Adipose tissue (tissue), 3 donors: ENCODE measurements at regions not wholly inside any gene's neighbourhood (a gene's known extent, or its start where the extent isn't known, plus 50 kb on each side); places are given as distances from the start of the nearest gene placed in this dataset.

Experiments
- H3K27ac ChIP-seq: one replicate; pipeline ENCODE4 v1.5.1; 2013; ENCODE audit warnings: low read depth, low read length
- WGBS, 3 donors: extraction: QIAGEN DNeasy Blood & Tissue Kit; methylation state at CpG; one replicate each; pipeline ENCODE4 v1.1.7; 2013; 5-methylcytosine and 5-hydroxymethylcytosine counted together
- donor health status: healthy with polysubstance abuse.
- donor health status: Bipolar disorder and iron deficiency.
- donor health status: healthy.

DNA sequence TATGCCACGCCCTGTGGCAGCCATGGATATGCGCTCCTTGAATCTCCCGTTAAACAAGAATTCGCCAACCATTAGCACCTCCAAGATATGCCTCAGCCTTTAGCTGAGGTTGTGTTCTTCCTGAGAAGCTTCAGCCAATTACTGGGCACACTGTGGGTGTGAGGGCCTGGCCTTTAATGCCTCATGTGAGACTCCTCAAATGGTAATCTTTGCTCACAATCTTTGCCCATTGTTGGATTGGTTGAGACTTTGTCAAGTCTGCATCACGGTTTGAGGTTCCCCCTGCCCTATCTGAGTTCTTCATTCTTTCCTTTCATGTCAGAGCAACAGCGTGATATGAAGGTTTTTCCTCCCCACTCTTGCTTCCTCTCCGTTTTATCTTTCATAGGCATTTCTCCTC lies 108.1 kb upstream of the CCDC54 start:
- H3K27ac ChIP-seq = no peak overlapping the region
- WGBS, 3 donors = 75 to 84% (median 78%) methylated on average over 7 of the region's 7 CpGs

GRCh38 chr3:107271787-107272387 lies 105.4 kb upstream of the CCDC54 start:
- H3K27ac ChIP-seq = no peak overlapping the region
- 7 to 14% (median 12%) methylated on average over 3 of the region's 3 CpGs for WGBS, 3 donors

GRCh38 chr3:107272471-107272870 lies 104.8 kb upstream of the CCDC54 start:
- 75 to 84% (median 80%) methylated on average over 2 of the region's 2 CpGs for WGBS, 3 donors
- H3K27ac ChIP-seq = no peak overlapping the region

DNA sequence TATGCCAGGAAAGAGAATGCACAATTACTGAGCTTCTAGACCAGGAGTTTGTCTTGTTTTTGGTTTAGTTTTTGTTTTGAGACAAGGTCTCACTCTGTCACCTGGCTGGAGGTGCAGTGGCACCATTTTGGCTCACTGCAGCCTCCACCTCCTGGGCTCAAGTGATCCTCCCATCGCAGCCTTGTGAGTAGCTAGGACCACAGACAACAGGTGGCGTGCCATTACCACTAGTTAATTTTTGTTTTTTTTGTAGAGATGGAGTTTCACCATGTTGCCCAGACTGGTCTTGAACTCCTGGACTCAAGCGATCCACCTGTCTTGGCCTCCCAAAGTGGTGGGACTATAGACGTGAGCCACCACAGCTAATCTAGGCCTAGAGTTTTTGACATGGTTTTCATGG lies 104.4 kb upstream of the CCDC54 start:
- no peak overlapping the region for H3K27ac ChIP-seq
- 84 to 95% (median 87%) methylated on average over 4 of the region's 4 CpGs for WGBS, 3 donors

DNA sequence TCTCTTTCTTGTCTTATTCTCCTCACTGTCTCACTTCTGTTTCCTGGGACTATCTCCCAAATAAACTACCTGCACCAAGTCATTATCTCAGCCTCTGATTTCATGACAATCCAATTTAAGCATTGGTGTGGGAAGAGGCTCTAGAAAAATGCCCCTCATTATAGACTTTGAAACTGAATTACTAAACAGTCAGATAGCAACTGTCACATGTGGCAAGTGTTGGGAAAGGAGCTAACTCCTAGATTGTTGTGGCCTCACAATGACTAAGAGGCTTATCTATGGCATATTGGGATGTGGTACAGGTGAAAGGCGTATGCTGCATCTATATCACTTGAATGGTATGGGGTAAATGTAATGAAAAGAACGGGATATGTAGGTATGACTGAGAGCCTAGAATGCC lies 103.5 kb upstream of the CCDC54 start:
- 75 to 97% (median 96%) methylated on average over 2 of the region's 2 CpGs for WGBS, 3 donors
- no peak overlapping the region for H3K27ac ChIP-seq

GRCh38 chr3:107275511-107275910 lies 101.7 kb upstream of the CCDC54 start:
- 87 to 93% (median 91%) methylated on average over 2 of the region's 2 CpGs for WGBS, 3 donors
- no peak overlapping the region for H3K27ac ChIP-seq

DNA sequence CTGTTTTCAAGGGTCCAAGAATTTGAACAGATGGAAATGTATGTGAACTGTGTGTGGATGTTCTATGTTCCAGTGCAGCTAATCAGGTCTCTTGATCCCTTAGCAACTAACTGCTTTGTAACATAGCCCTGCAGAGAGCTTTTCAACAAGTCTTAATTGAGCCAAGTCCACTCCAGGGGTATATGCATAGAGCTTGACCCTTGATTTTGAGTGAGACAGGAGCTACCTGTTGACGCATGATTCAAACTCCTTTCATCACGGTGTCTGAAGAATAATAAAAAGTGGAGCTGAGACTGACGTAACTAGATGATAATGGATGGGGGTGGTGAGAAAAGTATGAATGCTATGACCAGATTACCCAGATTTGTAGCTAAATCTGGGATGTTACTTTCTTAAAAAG lies 93.3 kb upstream of the CCDC54 start:
- H3K27ac ChIP-seq = no peak overlapping the region
- 58 to 82% (median 72%) methylated on average over 3 of the region's 3 CpGs for WGBS, 3 donors

GRCh38 chr3:107284612-107285011 lies 92.6 kb upstream of the CCDC54 start:
- no peak overlapping the region for H3K27ac ChIP-seq
- 63 to 74% (median 72%) methylated on average over 1 of the region's 1 CpG for WGBS, 3 donors

GRCh38 chr3:107285197-107285596 lies 92.0 kb upstream of the CCDC54 start:
- no peak overlapping the region for H3K27ac ChIP-seq
- 71 to 87% (median 79%) methylated on average over 2 of the region's 2 CpGs for WGBS, 3 donors

DNA sequence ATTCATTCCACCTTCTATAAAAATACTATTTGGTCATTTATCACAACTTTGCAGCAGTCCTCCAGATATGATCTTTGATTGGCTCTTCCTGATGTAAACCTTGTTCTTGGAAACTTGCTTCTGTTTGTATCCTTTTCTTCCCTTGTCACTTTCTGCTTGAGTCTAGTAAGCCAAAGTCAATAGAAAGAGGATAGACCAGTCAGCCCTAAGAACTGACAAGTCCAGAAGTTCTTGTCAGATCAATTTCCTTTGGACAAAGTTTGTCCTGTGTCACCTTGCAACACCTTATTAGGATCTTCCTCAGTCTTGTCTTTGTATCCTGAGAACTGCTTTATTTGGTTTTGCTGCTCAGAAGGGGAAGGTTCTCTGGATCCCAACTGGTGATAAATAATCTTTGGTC lies 87.9 kb upstream of the CCDC54 start:
- H3K27ac ChIP-seq = no peak overlapping the region

GRCh38 chr3:107294117-107294516 lies 83.1 kb upstream of the CCDC54 start:
- WGBS, 3 donors = 76 to 83% (median 81%) methylated on average over 1 of the region's 1 CpG
- no peak overlapping the region for H3K27ac ChIP-seq

- WGBS, 3 donors = 90 to 96% (median 92%) methylated on average over 3 of the region's 3 CpGs
- H3K27ac ChIP-seq = no peak overlapping the region
Measured at GRCh38 chr3:107297597-107297996, 79.6 kb upstream of the CCDC54 start.

DNA sequence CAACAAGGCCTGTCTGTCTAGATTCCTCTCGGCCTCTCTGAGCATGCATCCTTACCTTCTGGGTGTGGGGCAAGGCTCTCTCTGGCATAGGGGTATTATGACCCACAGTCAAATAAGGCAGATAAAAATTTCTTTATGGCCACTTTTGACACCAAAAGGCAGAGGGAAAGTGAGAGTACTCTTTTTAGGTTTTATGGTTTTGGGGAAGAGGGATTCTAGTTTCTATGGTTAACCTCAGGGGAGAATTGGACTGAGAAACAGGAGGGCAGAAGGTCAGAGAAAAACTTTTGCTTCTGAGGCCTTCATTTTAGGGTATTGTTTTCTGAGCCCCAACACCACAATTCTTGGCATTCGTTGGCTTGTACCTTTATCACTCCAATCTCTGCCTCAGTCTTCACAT lies 70.0 kb upstream of the CCDC54 start:
- H3K27ac ChIP-seq = no peak overlapping the region
- WGBS, 3 donors = 88 to 92% (median 92%) methylated on average over 2 of the region's 2 CpGs

- WGBS, 3 donors = 38 to 71% (median 57%) methylated on average over 2 of the region's 2 CpGs
- H3K27ac ChIP-seq = no peak overlapping the region
Measured at GRCh38 chr3:107308716-107309115, 68.5 kb upstream of the CCDC54 start.

DNA sequence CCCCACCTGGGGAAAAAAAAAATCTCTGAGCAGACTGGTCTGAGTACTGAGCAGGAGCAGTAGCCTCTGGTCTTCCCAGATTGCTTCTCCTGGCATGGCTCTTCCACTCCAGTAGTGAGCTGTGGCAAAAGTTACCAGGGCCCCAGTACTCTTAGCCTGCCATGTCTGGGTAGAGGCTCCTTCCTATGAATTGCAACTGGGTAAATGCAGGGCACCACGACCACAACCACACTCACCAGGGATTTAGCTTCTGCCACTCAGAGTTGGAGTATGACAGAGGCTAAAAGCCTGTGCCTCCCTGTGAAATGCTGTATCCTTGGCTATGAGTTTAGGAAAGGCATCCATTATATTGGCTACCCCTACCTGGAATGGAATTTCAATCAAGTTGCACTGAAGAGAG lies 67.9 kb upstream of the CCDC54 start:
- H3K27ac ChIP-seq = no peak overlapping the region
- 73 to 86% (median 85%) methylated on average over 1 of the region's 1 CpG for WGBS, 3 donors

DNA sequence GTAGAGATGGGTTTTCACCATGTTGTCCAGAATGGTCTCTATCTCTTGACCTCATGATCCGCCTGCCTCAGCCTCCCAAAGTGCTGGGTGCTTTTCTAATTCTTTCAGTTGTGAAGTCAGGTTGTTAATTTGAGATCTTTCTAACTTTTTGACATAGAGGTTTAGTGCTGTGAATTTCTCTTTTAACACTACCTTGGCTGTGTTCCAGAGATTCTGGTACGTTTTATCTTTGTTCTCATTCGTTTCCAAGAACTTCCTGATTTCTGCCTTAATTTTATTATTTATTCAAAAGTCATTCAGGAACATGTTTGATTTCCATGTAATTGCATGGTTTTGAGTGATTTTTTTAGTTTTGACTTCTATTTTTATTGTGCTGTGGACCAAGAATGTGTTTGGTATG lies 63.5 kb upstream of the CCDC54 start:
- WGBS, 3 donors = 38 to 50% (median 40%) methylated on average over 3 of the region's 3 CpGs

GRCh38 chr3:107315141-107315540 lies 62.1 kb upstream of the CCDC54 start:
- no peak overlapping the region for H3K27ac ChIP-seq
- WGBS, 3 donors = 76 to 85% (median 83%) methylated on average over 4 of the region's 4 CpGs

More for the DNA sequence above, 63.5 kb upstream of the CCDC54 start:
- no peak overlapping the region for H3K27ac ChIP-seq

- WGBS, 3 donors = 89 to 93% (median 90%) methylated on average over 2 of the region's 2 CpGs
Measured at GRCh38 chr3:107323723-107324122, 53.5 kb upstream of the CCDC54 start.

GRCh38 chr3:107325446-107325845 lies 51.8 kb upstream of the CCDC54 start:
- no peak overlapping the region for H3K27ac ChIP-seq
- 64 to 71% (median 65%) methylated on average over 7 of the region's 7 CpGs for WGBS, 3 donors

More at GRCh38 chr3:107323723-107324122, 53.5 kb upstream of the CCDC54 start:
- H3K27ac ChIP-seq = no peak overlapping the region
